SH-SY5Y (cell line): ENCODE measurements at regions not wholly inside any gene's neighbourhood (a gene's known extent, or its start where the extent isn't known, plus 50 kb on each side); places are given as distances from the start of the nearest gene placed in this dataset.

ENCODE experiments used
- GATA2 ChIP-seq: IDR thresholded peaks from 2 replicates; pipeline ENCODE4 v1.6.1; 2011; ENCODE audit warnings: mild to moderate bottlenecking, low read depth, low read length
- GATA3 ChIP-seq: IDR thresholded peaks from 2 replicates; pipeline ENCODE4 v1.6.1; 2011; ENCODE audit warnings: low read depth, mild to moderate bottlenecking, low read length, moderate library complexity

DNA sequence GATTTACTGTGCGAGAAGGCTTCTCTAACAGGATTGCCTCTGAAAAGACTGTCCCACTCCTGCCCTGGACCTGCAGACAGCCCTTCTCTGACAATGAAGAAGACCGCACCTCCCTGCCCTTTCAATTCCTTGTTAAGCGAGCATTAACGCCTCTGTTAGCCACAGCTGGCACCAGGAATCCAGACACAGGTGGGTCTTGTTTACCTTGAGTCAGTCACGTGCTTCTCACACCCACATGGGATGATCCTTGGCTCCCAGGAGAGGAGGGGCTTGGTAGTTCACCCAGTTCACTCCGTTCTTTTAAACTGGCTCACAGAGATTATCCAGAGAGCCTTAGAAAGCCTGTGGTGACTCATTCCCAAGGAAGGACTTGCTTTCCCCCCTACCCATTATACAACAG, 410.5 kb upstream of the MEIS1 start:
- no peak for TF ChIP-seq GATA3
- no peak for TF ChIP-seq GATA2
